ENCODE measurements at regions not wholly inside any gene's neighbourhood (a gene's known extent, or its start where the extent isn't known, plus 50 kb on each side); places are given as distances from the start of the nearest gene placed in this dataset.
A peak's percentile ranks its signal among the peaks of the same experiment; 100 is the strongest.

GRCh38 chr2:239824046-239824694 lies 201.0 kb downstream of the NDUFA10 start:
- Histone ChIP-seq H3K27me3 (no peaks in the 10 kb centered on the region), H3K79me2 (ENCODE audit: low read depth) (no peaks in the 10 kb centered on the region), H3K36me3 (no peaks in the 10 kb centered on the region), H3K9ac (no peak overlapping the region), H4K20me1 (ENCODE audit: low read depth) (no peaks in the 10 kb centered on the region), H3K4me2 (peak overlapping the region; percentile 46), H3K4me3 (no peak overlapping the region), H3K27ac (no peak overlapping the region), H3K9me3 (ENCODE audit: low read depth) (no peaks in the 10 kb centered on the region), H3K4me1 (peaks cover 7% of the 10 kb centered on the region), H3F3A (ENCODE audit: low read depth) (no peaks in the 10 kb centered on the region), H2AFZ (replicated peaks) (peak overlapping the region; percentile 90)
- Mint-ChIP-seq H3K9me3 (no peaks in the 10 kb centered on the region), H3K4me1 (peaks cover 28% of the 10 kb centered on the region), H3K27ac (peak overlapping the region; percentile 44), H3K27me3 (ENCODE audit: insufficient read depth, low read depth) (peaks cover 11% of the 10 kb centered on the region), H3K36me3 (no peaks in the 10 kb centered on the region), H3K4me3 (no peak overlapping the region)
- TF ChIP-seq EZH2 (IDR thresholded peaks at IDR 0.05) (no peak), CTCF (IDR thresholded peaks at IDR 0.05) (peak; percentile 41)
- peak; percentile 70 for DNase-seq (ENCODE audit: low spot score)

- Histone ChIP-seq H3K27me3 (no peaks in the 10 kb centered on the region), H2AFZ (replicated peaks) (no peak overlapping the region), H3K9me3 (ENCODE audit: low read depth) (no peaks in the 10 kb centered on the region), H3K79me2 (ENCODE audit: low read depth) (no peaks in the 10 kb centered on the region), H3F3A (ENCODE audit: low read depth) (no peaks in the 10 kb centered on the region), H3K4me2 (no peak overlapping the region), H4K20me1 (ENCODE audit: low read depth) (no peaks in the 10 kb centered on the region), H3K36me3 (no peaks in the 10 kb centered on the region), H3K9ac (no peak overlapping the region), H3K27ac (no peak overlapping the region), H3K4me3 (no peak overlapping the region), H3K4me1 (peaks cover 4% of the 10 kb centered on the region)
- Mint-ChIP-seq H3K27ac (peak overlapping the region; percentile 16), H3K27me3 (ENCODE audit: insufficient read depth, low read depth) (peaks cover 13% of the 10 kb centered on the region), H3K36me3 (no peaks in the 10 kb centered on the region), H3K4me3 (no peak overlapping the region), H3K4me1 (peaks cover 26% of the 10 kb centered on the region), H3K9me3 (no peaks in the 10 kb centered on the region)
- DNase-seq (ENCODE audit: low spot score): no peak
- TF ChIP-seq CTCF (IDR thresholded peaks at IDR 0.05) (no peak), EZH2phosphoT487 (IDR thresholded peaks at IDR 0.05) (no peak), EZH2 (IDR thresholded peaks at IDR 0.05) (no peak)
Observed at GRCh38 chr2:239822146-239822831, 202.9 kb downstream of the NDUFA10 start.

DNA sequence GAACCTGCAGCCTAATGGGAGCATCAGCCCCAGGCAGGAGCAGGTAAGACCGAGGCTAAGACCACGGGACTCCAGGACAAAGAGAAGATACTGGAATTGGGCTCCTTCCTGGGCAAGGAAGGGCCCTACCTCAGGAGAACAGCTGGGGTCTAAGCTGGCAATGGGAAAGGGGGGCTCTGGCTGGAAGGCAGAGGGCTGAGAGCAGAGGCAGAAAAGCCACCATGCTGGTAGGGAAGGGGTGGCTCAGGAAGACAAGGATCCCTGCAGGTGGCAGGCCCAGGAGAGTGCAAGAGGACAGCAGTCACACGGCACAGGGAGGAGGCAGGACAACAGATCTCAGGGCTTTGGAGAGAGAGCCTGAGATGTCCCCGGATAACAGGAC lies 203.5 kb downstream of the NDUFA10 start:
- Histone ChIP-seq H3K4me2 (no peak overlapping the region), H3F3A (ENCODE audit: low read depth) (no peaks in the 10 kb centered on the region), H3K36me3 (no peaks in the 10 kb centered on the region), H3K4me1 (peaks cover 4% of the 10 kb centered on the region), H3K79me2 (ENCODE audit: low read depth) (no peaks in the 10 kb centered on the region), H3K4me3 (no peak overlapping the region), H3K9me3 (ENCODE audit: low read depth) (no peaks in the 10 kb centered on the region), H3K27ac (no peak overlapping the region), H3K9ac (no peak overlapping the region), H4K20me1 (ENCODE audit: low read depth) (no peaks in the 10 kb centered on the region), H2AFZ (replicated peaks) (no peak overlapping the region), H3K27me3 (no peaks in the 10 kb centered on the region)
- DNase-seq (ENCODE audit: low spot score): no peak
- H3K4me1 Mint-ChIP-seq: peaks cover 26% of the 10 kb centered on the region
- H3K27ac Mint-ChIP-seq: peak overlapping the region; percentile 16
- H3K4me3 Mint-ChIP-seq: no peak overlapping the region
- no peak for TF ChIP-seq EZH2 (IDR thresholded peaks at IDR 0.05)
- no peak for TF ChIP-seq EZH2phosphoT487 (IDR thresholded peaks at IDR 0.05)
- TF ChIP-seq CTCF (IDR thresholded peaks at IDR 0.05): no peak
- peaks cover 13% of the 10 kb centered on the region for H3K27me3 Mint-ChIP-seq (ENCODE audit: insufficient read depth, low read depth)
- H3K36me3 Mint-ChIP-seq: no peaks in the 10 kb centered on the region
- H3K9me3 Mint-ChIP-seq: no peaks in the 10 kb centered on the region

All from neural progenitor cell (in vitro differentiated cells).